Activated naive CD8-positive, alpha-beta T cell (primary cell): ENCODE measurements at regions not wholly inside any gene's neighbourhood (a gene's known extent, or its start where the extent isn't known, plus 50 kb on each side); places are given as distances from the start of the nearest gene placed in this dataset.

Source experiments
- H3K27ac Mint-ChIP-seq: one replicate; pipeline ENCODE4 v1.8.0; 2021; ENCODE audit warnings: mixed read lengths
- H3K27me3 Mint-ChIP-seq: one replicate; pipeline ENCODE4 v1.8.0; 2021; ENCODE audit warnings: mixed read lengths
- H3K36me3 Mint-ChIP-seq: one replicate; pipeline ENCODE4 v1.8.0; 2021; ENCODE audit warnings: mixed read lengths
- H3K4me1 Mint-ChIP-seq: one replicate; pipeline ENCODE4 v1.8.0; 2021; ENCODE audit warnings: low read depth, mixed read lengths
- H3K4me3 Mint-ChIP-seq: one replicate; pipeline ENCODE4 v1.8.0; 2021; ENCODE audit warnings: mild to moderate bottlenecking, mixed read lengths
- H3K9me3 Mint-ChIP-seq: one replicate; pipeline ENCODE4 v1.8.0; 2021; ENCODE audit warnings: low read depth, mixed read lengths

GRCh38 chr4:14545807-14546206, 456.5 kb upstream of the CPEB2 start:
- Mint-ChIP-seq H3K27me3 (peaks cover 1% of the 10 kb centered on the region), H3K4me1 (no peaks in the 10 kb centered on the region), H3K27ac (no peak overlapping the region), H3K4me3 (no peak overlapping the region), H3K9me3 (no peaks in the 10 kb centered on the region), H3K36me3 (no peaks in the 10 kb centered on the region)

GRCh38 chr4:14552119-14552518, 450.2 kb upstream of the CPEB2 start:
- no peaks in the 10 kb centered on the region for H3K9me3 Mint-ChIP-seq
- no peak overlapping the region for H3K27ac Mint-ChIP-seq
- no peak overlapping the region for H3K4me3 Mint-ChIP-seq

GRCh38 chr4:14559646-14560045, 442.6 kb upstream of the CPEB2 start:
- H3K36me3 Mint-ChIP-seq: no peaks in the 10 kb centered on the region
- H3K4me3 Mint-ChIP-seq: no peak overlapping the region
- H3K4me1 Mint-ChIP-seq: no peaks in the 10 kb centered on the region
- no peaks in the 10 kb centered on the region for H3K9me3 Mint-ChIP-seq
- peaks cover 3% of the 10 kb centered on the region for H3K27me3 Mint-ChIP-seq
- no peak overlapping the region for H3K27ac Mint-ChIP-seq

More at GRCh38 chr4:14552119-14552518, 450.2 kb upstream of the CPEB2 start:
- Mint-ChIP-seq H3K4me1 (no peaks in the 10 kb centered on the region), H3K27me3 (peaks cover 1% of the 10 kb centered on the region), H3K36me3 (no peaks in the 10 kb centered on the region)

- Mint-ChIP-seq H3K36me3 (no peaks in the 10 kb centered on the region), H3K9me3 (no peaks in the 10 kb centered on the region), H3K4me3 (no peak overlapping the region), H3K27me3 (peaks cover 3% of the 10 kb centered on the region), H3K4me1 (no peaks in the 10 kb centered on the region), H3K27ac (no peak overlapping the region)
Observed at GRCh38 chr4:14560577-14560976, 441.7 kb upstream of the CPEB2 start.

GRCh38 chr4:14562901-14563300, 439.4 kb upstream of the CPEB2 start:
- Mint-ChIP-seq H3K9me3 (no peaks in the 10 kb centered on the region), H3K27ac (no peak overlapping the region), H3K4me1 (no peaks in the 10 kb centered on the region), H3K27me3 (peaks cover 3% of the 10 kb centered on the region), H3K36me3 (no peaks in the 10 kb centered on the region), H3K4me3 (no peak overlapping the region)

- Mint-ChIP-seq H3K27me3 (peaks cover 3% of the 10 kb centered on the region), H3K4me3 (no peak overlapping the region), H3K4me1 (no peaks in the 10 kb centered on the region), H3K27ac (no peak overlapping the region), H3K9me3 (no peaks in the 10 kb centered on the region), H3K36me3 (no peaks in the 10 kb centered on the region)
Observed at GRCh38 chr4:14564281-14564680, 438.0 kb upstream of the CPEB2 start.

- Mint-ChIP-seq H3K27ac (no peak overlapping the region), H3K9me3 (no peaks in the 10 kb centered on the region), H3K36me3 (no peaks in the 10 kb centered on the region), H3K27me3 (no peaks in the 10 kb centered on the region), H3K4me1 (no peaks in the 10 kb centered on the region), H3K4me3 (no peak overlapping the region)
Observed at GRCh38 chr4:14566518-14566917, 435.8 kb upstream of the CPEB2 start.

GRCh38 chr4:14568351-14568750, 433.9 kb upstream of the CPEB2 start:
- Mint-ChIP-seq H3K36me3 (no peaks in the 10 kb centered on the region), H3K27me3 (peaks cover 2% of the 10 kb centered on the region), H3K4me3 (no peak overlapping the region), H3K4me1 (no peaks in the 10 kb centered on the region), H3K27ac (no peak overlapping the region), H3K9me3 (no peaks in the 10 kb centered on the region)

- H3K4me1 Mint-ChIP-seq: no peaks in the 10 kb centered on the region
- no peak overlapping the region for H3K4me3 Mint-ChIP-seq
- H3K27ac Mint-ChIP-seq: no peak overlapping the region
- H3K36me3 Mint-ChIP-seq: no peaks in the 10 kb centered on the region
- H3K9me3 Mint-ChIP-seq: no peaks in the 10 kb centered on the region
- peaks cover 6% of the 10 kb centered on the region for H3K27me3 Mint-ChIP-seq
Observed at GRCh38 chr4:14575289-14575688, 427.0 kb upstream of the CPEB2 start.

GRCh38 chr4:14575919-14576318, 426.4 kb upstream of the CPEB2 start:
- Mint-ChIP-seq H3K27me3 (peaks cover 6% of the 10 kb centered on the region), H3K4me3 (no peak overlapping the region), H3K36me3 (no peaks in the 10 kb centered on the region), H3K27ac (no peak overlapping the region), H3K4me1 (no peaks in the 10 kb centered on the region), H3K9me3 (no peaks in the 10 kb centered on the region)

- Mint-ChIP-seq H3K4me3 (no peak overlapping the region), H3K27me3 (peaks cover 3% of the 10 kb centered on the region), H3K9me3 (no peaks in the 10 kb centered on the region), H3K36me3 (no peaks in the 10 kb centered on the region), H3K4me1 (no peaks in the 10 kb centered on the region), H3K27ac (no peak overlapping the region)
Observed at GRCh38 chr4:14580061-14580460, 422.2 kb upstream of the CPEB2 start.

- Mint-ChIP-seq H3K27ac (no peak overlapping the region), H3K4me3 (no peak overlapping the region), H3K27me3 (peaks cover 3% of the 10 kb centered on the region), H3K9me3 (no peaks in the 10 kb centered on the region), H3K36me3 (no peaks in the 10 kb centered on the region), H3K4me1 (no peaks in the 10 kb centered on the region)
Observed at GRCh38 chr4:14581741-14582140, 420.5 kb upstream of the CPEB2 start.

- peaks cover 3% of the 10 kb centered on the region for H3K27me3 Mint-ChIP-seq
- H3K4me1 Mint-ChIP-seq: no peaks in the 10 kb centered on the region
- no peak overlapping the region for H3K4me3 Mint-ChIP-seq
- H3K36me3 Mint-ChIP-seq: no peaks in the 10 kb centered on the region
- no peaks in the 10 kb centered on the region for H3K9me3 Mint-ChIP-seq
- H3K27ac Mint-ChIP-seq: no peak overlapping the region
Observed at GRCh38 chr4:14582677-14583076, 419.6 kb upstream of the CPEB2 start.

- Mint-ChIP-seq H3K4me3 (no peak overlapping the region), H3K36me3 (no peaks in the 10 kb centered on the region), H3K4me1 (no peaks in the 10 kb centered on the region), H3K9me3 (no peaks in the 10 kb centered on the region), H3K27ac (no peak overlapping the region), H3K27me3 (peaks cover 3% of the 10 kb centered on the region)
Observed at GRCh38 chr4:14583331-14583730, 418.9 kb upstream of the CPEB2 start.

- Mint-ChIP-seq H3K4me3 (no peak overlapping the region), H3K27ac (no peak overlapping the region), H3K27me3 (peaks cover 3% of the 10 kb centered on the region), H3K36me3 (no peaks in the 10 kb centered on the region), H3K4me1 (no peaks in the 10 kb centered on the region), H3K9me3 (no peaks in the 10 kb centered on the region)
Observed at GRCh38 chr4:14583752-14584151, 418.5 kb upstream of the CPEB2 start.

GRCh38 chr4:14592950-14593349, 409.3 kb upstream of the CPEB2 start:
- Mint-ChIP-seq H3K4me3 (no peak overlapping the region), H3K36me3 (no peaks in the 10 kb centered on the region), H3K4me1 (no peaks in the 10 kb centered on the region), H3K27me3 (peaks cover 4% of the 10 kb centered on the region), H3K9me3 (no peaks in the 10 kb centered on the region), H3K27ac (no peak overlapping the region)

- H3K27ac Mint-ChIP-seq: no peak overlapping the region
- no peak overlapping the region for H3K4me3 Mint-ChIP-seq
- peaks cover 4% of the 10 kb centered on the region for H3K27me3 Mint-ChIP-seq
- H3K36me3 Mint-ChIP-seq: no peaks in the 10 kb centered on the region
- H3K9me3 Mint-ChIP-seq: no peaks in the 10 kb centered on the region
- H3K4me1 Mint-ChIP-seq: no peaks in the 10 kb centered on the region
Observed at GRCh38 chr4:14596028-14596427, 406.3 kb upstream of the CPEB2 start.
